HepG2 (cell line): ENCODE measurements at regions not wholly inside any gene's neighbourhood (a gene's known extent, or its start where the extent isn't known, plus 50 kb on each side); places are given as distances from the start of the nearest gene placed in this dataset.

Source experiments
- ATAC-seq: fragments of 200-7000 bp; cut with Tn5 transposase; 3 replicates; pipeline ENCODE4 v1.9.1; 2020; ENCODE audit warnings: mild to moderate bottlenecking, moderate library complexity
- BruUV-seq: library from RNA; stranded (reverse); fragments of 400-500 nt; replicated peaks from 2 replicates; lab custom pipeline; 2021; lab: Mats Ljungman, UMichigan
- CTCF ChIA-PET: fragments of 300-600 bp; formaldehyde crosslinking; extraction: SDS; loops from one replicate; lab custom pipeline; 2021; ENCODE audit warnings: low total read pairs, inconsistent platforms, low intra/inter-chr PET ratio; lab: Yijun Ruan, JAX
- POLR2A ChIA-PET: fragments of 350-600 bp; sonication (Branson Sonifier 250); formaldehyde crosslinking; loops from one replicate; lab custom pipeline; 2020; ENCODE audit warnings: antibody characterized with exemption, inconsistent platforms; lab: Yijun Ruan, JAX
- DNase-seq: peaks from one replicate; pipeline ENCODE4 v3.0.0-alpha.2; 2015; ENCODE audit warnings: low spot score
- FAIRE-seq: peaks from 3 replicates; lab custom pipeline; 2011; peaks lifted over from hg19 to GRCh38; lab: Jason Lieb, UNC
- H2AFZ ChIP-seq: one replicate; pipeline ENCODE4 v1.6.1; 2011; ENCODE audit warnings: low read length, inconsistent platforms
- H3K27ac ChIP-seq: fragments of 300-600 bp; 3 replicates; pipeline ENCODE4 v1.8.0; 2011; ENCODE audit warnings: mixed run types, mild to moderate bottlenecking, mixed read lengths, low read length, inconsistent platforms; ENCODE audit not compliant: insufficient read depth; ENCODE audit errors: extremely low read length
- H3K27me3 ChIP-seq, 2 experiments: fragments of 200-600 bp in 1 of 2; 2 replicates in 1 of 2; 3 replicates in 1 of 2; pipeline versions ENCODE4 v1.6.0 to v1.8.0; 2011; ENCODE audit warnings: low read length in 2 of 2, mild to moderate bottlenecking in 2 of 2, moderate library complexity in 2 of 2, inconsistent platforms in 1 of 2; ENCODE audit not compliant: insufficient read depth in 2 of 2, control insufficient read depth in 1 of 2
- H3K36me3 ChIP-seq, 2 experiments: fragments of 200-600 bp in 1 of 2; replicated peaks in 1 of 2; 2 replicates in 1 of 2; 3 replicates in 1 of 2; pipeline versions ENCODE4 v1.5.1 to v1.8.0; 2011; ENCODE audit warnings: low read length in 2 of 2, inconsistent platforms in 1 of 2; ENCODE audit not compliant: insufficient read depth in 2 of 2, control insufficient read depth in 1 of 2
- H3K4me1 ChIP-seq: 2 replicates; pipeline ENCODE4 v1.5.1; 2012; ENCODE audit warnings: low read length, inconsistent platforms; ENCODE audit not compliant: insufficient read depth
- H3K4me2 ChIP-seq: 2 replicates; pipeline ENCODE4 v1.6.0; 2011; ENCODE audit warnings: low read depth, low read length, inconsistent platforms
- H3K4me3 ChIP-seq, 3 experiments: fragments of 200-600 bp in 1 of 3; sonication (generic), shearing (Covaris generic) in 1 of 3; replicated peaks in 1 of 3; 2 replicates each; pipeline ENCODE4 v1.5.1; 2011 to 2016; ENCODE audit warnings: low read length in 3 of 3, inconsistent platforms in 2 of 3, low read depth in 2 of 3, mild to moderate bottlenecking in 2 of 3, control low read depth in 1 of 3, mixed read lengths in 1 of 3; ENCODE audit not compliant: insufficient read depth in 1 of 3
- H3K79me2 ChIP-seq: one replicate; pipeline ENCODE4 v1.6.1; 2011; ENCODE audit warnings: low read length, inconsistent platforms; ENCODE audit not compliant: insufficient read depth
- H3K9ac ChIP-seq: 2 replicates; pipeline ENCODE4 v1.6.0; 2011; ENCODE audit warnings: mild to moderate bottlenecking, low read depth, low read length, inconsistent platforms; ENCODE audit not compliant: insufficient read depth
- H3K9me3 ChIP-seq: 2 replicates; pipeline ENCODE4 v1.5.1; 2012; ENCODE audit warnings: mild to moderate bottlenecking, low read length
- H4K20me1 ChIP-seq: 2 replicates; pipeline ENCODE4 v1.6.0; 2011; ENCODE audit warnings: inconsistent platforms, mild to moderate bottlenecking, low read length, moderate library complexity; ENCODE audit not compliant: insufficient read depth
- ARNT2 ChIP-seq: sonication (generic); formaldehyde crosslinking; IDR thresholded peaks from 2 replicates; pipeline ENCODE4 v1.8.0; 2022; ENCODE audit warnings: mild to moderate bottlenecking, low read depth, missing genetic modification reagents, moderate library complexity
- BCL6 ChIP-seq: IDR thresholded peaks from 2 replicates; pipeline ENCODE4 v1.6.1; 2016; ENCODE audit warnings: missing genetic modification reagents, missing compliant biosample characterization
- GATAD2A ChIP-seq: IDR thresholded peaks from 2 replicates; pipeline ENCODE4 v1.6.1; 2016
- HNRNPL ChIP-seq: fragments of 200-400 bp; formaldehyde crosslinking; IDR thresholded peaks from 2 replicates; pipeline ENCODE4 v1.6.1; 2017; ENCODE audit warnings: mild to moderate bottlenecking, low read depth, low read length
- IRX3 ChIP-seq: sonication (generic); formaldehyde crosslinking; IDR thresholded peaks from 2 replicates; pipeline ENCODE4 v1.8.1; 2023; ENCODE audit warnings: mild to moderate bottlenecking, low read depth, missing genetic modification reagents, borderline replicate concordance
- SOX13 ChIP-seq, 3 experiments: fragments of 450-650 bp in 1 of 3; sonication (generic) in 1 of 3; formaldehyde crosslinking in 1 of 3; IDR thresholded peaks in 2 of 3; conservative IDR thresholded peaks in 1 of 3; 2 replicates each; pipeline versions ENCODE4 v1.5.0 to v1.6.1; 2016 to 2020; ENCODE audit warnings: antibody characterized with exemption in 1 of 3, mild to moderate bottlenecking in 1 of 3, missing compliant biosample characterization in 1 of 3, missing genetic modification reagents in 1 of 3, moderate library complexity in 1 of 3
- SOX5 ChIP-seq: IDR thresholded peaks from 2 replicates; pipeline ENCODE4 v1.6.1; 2016; ENCODE audit warnings: borderline replicate concordance
- ZFP36 ChIP-seq: fragments of 150-350 bp; IDR thresholded peaks from 2 replicates; pipeline ENCODE4 v1.6.1; 2018; ENCODE audit warnings: borderline replicate concordance, low read length, low read depth; ENCODE audit not compliant: partially characterized antibody
- ZKSCAN1 ChIP-seq: fragments of 150-350 bp; IDR thresholded peaks from 2 replicates; pipeline ENCODE4 v1.6.1; 2014; ENCODE audit warnings: low read length
- ZNF205 ChIP-seq: IDR thresholded peaks from 2 replicates; pipeline ENCODE4 v1.6.1; 2018; ENCODE audit warnings: missing biosample characterization, missing genetic modification reagents
- ZNF264 ChIP-seq: sonication (generic); formaldehyde crosslinking; IDR thresholded peaks from 2 replicates; pipeline ENCODE4 v1.4.0; 2020; ENCODE audit warnings: missing genetic modification reagents
- ZNF343 ChIP-seq: sonication (generic); formaldehyde crosslinking; IDR thresholded peaks from 2 replicates; pipeline ENCODE4 v1.4.0; 2020; ENCODE audit warnings: mild to moderate bottlenecking, missing genetic modification reagents
- ZSCAN20 ChIP-seq: sonication (generic); formaldehyde crosslinking; IDR thresholded peaks from 2 replicates; pipeline ENCODE4 v1.4.0; 2020; ENCODE audit warnings: missing genetic modification reagents, mild to moderate bottlenecking, borderline replicate concordance
- WGBS: methylation state at CpG from one replicate; pipeline ENCODE4 v1.1.6; 2017; ENCODE audit warnings: low lambda C conversion rate; 5-methylcytosine and 5-hydroxymethylcytosine counted together
- in situ Hi-C: cut with HindIII; loops from 2 replicates; pipeline ENCODE4 v1.10.0; 2017; ENCODE audit warnings: low pct_unique_long_range_greater_than_20kb; ENCODE audit not compliant: extremely low pct_ligation_motif_present
- intact Hi-C: fragments of 100-400 bp; cut with micrococcal nuclease; formaldehyde crosslinking; loops from one replicate; pipeline ENCODE4 v1.10.0; 2022; ENCODE audit not compliant: unreplicated experiment
- TF ChIP-seq, protein P1 (sequence below): sonication (generic); formaldehyde crosslinking; IDR thresholded peaks from 2 replicates; pipeline ENCODE4 v1.4.0; 2020; ENCODE audit warnings: mild to moderate bottlenecking, low read depth, missing genetic modification reagents

GRCh38 chr16:9016824-9017223, 53.1 kb upstream of the USP7 start:
- Histone ChIP-seq H3K27me3 (peaks cover 0 to 7% of the 10 kb centered on the region in 2 experiments; a peak in 3 of 5 replicates), H3K79me2 (no peaks in the 10 kb centered on the region), H3K4me3 (no peak overlapping the region), H2AFZ (no peak overlapping the region), H4K20me1 (no peaks in the 10 kb centered on the region), H3K4me2 (no peak overlapping the region), H3K9me3 (peaks cover 12% of the 10 kb centered on the region), H3K36me3 (no peaks in the 10 kb centered on the region), H3K4me1 (peaks cover 23% of the 10 kb centered on the region), H3K27ac (no peak overlapping the region), H3K9ac (no peak overlapping the region)
- intact Hi-C loops (no loop called here), in situ Hi-C loops (no loop called here)
- DNase-seq (no peak), ATAC-seq (no peak), FAIRE-seq (no peak)
- ChIA-PET POLR2A (interaction anchor here (0.6 kb wide), 1 partner anchor 9 kb away, joined by 3 read pairs; no protein-coding TSS in a partner anchor), CTCF (no interaction called here)
- BruUV-seq, result no TSS peak
- WGBS, result 23% methylated on average over 3 of the region's 3 CpGs
- TF ChIP-seq ZNF205 (CRISPR knock-in tag), result no peak
- no peak for TF ChIP-seq ARNT2 (CRISPR knock-in tag)
- peak; percentile 49; the same call in 1 of the 2 replicates for TF ChIP-seq SOX5 (CRISPR knock-in tag)
- TF ChIP-seq ZKSCAN1, result no peak
- TF ChIP-seq HNRNPL, result no peak
- no peak for TF ChIP-seq BCL6 (CRISPR knock-in tag)
- TF ChIP-seq, protein P1, sequence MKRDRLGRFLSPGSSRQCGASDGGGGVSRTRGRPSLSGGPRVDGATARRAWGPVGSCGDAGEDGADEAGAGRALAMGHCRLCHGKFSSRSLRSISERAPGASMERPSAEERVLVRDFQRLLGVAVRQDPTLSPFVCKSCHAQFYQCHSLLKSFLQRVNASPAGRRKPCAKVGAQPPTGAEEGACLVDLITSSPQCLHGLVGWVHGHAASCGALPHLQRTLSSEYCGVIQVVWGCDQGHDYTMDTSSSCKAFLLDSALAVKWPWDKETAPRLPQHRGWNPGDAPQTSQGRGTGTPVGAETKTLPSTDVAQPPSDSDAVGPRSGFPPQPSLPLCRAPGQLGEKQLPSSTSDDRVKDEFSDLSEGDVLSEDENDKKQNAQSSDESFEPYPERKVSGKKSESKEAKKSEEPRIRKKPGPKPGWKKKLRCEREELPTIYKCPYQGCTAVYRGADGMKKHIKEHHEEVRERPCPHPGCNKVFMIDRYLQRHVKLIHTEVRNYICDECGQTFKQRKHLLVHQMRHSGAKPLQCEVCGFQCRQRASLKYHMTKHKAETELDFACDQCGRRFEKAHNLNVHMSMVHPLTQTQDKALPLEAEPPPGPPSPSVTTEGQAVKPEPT (CRISPR knock-in tag), result no peak
- TF ChIP-seq SOX13 (IDR thresholded peaks at IDR 0.05), result no peak
- TF ChIP-seq SOX13 (CRISPR knock-in tag; conservative IDR thresholded peaks at IDR 0.05 in 1 of 2, IDR thresholded peaks at IDR 0.05 in 1 of 2), result peak in 1 of 2 experiments; percentile 41; a peak in 1 of 4 replicates
- no peak for TF ChIP-seq ZNF264 (CRISPR knock-in tag)
- no peak for TF ChIP-seq IRX3
- TF ChIP-seq GATAD2A (CRISPR knock-in tag), result no peak
- no peak for TF ChIP-seq ZFP36
- no peak for TF ChIP-seq ZNF343
- no peak for TF ChIP-seq ZSCAN20 (CRISPR knock-in tag)
